NCI-H1417 (cell line): ENCODE measurements at regions not wholly inside any gene's neighbourhood (a gene's known extent, or its start where the extent isn't known, plus 50 kb on each side); places are given as distances from the start of the nearest gene placed in this dataset.

ENCODE experiments used
- DNase-seq, 3 experiments: peaks; one replicate each; lab custom pipeline; 2025; lab: John Stamatoyannopoulos, UW

DNA sequence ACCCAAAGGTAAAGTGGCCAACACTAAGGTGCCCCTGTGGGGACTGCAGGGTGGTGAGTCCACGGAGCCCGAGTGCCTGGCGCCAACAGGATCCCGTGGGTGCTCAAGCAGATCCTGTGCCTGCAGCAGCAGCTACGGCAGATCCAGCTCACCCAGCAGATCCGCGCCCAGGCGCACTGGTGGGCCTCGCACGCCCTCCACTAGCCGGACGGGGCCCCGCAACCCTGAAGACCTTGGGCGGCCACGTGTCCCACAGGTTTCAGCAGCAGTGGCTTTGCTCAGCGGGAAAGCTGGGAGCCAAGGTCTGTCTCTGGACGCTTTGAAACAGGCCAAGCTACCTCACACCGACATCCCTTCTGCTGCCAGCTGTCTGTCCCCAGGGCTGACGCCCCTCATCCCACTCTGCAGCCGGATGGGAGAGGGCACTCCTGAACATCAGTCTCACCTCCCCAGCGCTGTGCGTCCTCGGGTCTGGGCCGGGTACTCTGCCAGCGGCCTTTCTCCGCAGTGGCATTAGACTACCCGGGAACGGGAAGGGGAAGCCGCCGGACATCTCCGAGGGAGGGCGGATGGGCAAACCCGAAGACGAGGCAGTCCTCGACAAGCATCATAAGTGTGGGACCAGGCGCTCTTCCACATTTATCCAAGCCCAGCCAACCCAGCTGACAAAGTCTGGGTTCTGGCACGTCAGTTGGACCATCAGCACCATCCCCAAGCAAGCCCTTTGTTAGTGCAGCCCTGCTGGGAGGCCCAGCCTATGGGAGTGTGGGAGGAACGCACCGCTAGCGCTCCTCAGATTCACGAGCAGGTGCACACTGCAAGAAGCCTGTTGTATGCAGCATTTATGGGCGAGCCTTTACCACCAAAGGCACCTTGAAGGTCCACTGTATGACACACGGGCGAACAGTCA is 212.6 kb upstream of the UBE2E2 start:
- no peak for DNase-seq

DNA sequence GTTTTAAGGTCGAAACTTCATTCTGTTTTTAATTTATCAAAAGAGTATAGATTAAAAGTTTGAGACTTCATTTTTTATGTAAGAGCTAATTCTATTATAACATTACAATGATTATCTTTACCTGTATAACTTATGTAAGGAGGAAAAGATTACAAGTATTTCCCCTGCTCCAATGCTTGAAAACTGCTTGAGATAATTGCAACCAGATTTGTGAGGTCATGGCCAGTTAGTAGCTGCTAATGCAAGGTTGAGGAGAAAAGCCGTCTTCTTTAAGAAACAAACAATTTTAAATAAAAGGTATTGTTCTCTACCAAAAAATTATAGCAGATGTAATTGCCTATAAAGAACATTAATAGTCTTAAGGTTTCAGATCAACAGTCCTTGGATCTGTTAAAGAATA is 208.3 kb upstream of the UBE2E2 start:
- DNase-seq = no peak

DNA sequence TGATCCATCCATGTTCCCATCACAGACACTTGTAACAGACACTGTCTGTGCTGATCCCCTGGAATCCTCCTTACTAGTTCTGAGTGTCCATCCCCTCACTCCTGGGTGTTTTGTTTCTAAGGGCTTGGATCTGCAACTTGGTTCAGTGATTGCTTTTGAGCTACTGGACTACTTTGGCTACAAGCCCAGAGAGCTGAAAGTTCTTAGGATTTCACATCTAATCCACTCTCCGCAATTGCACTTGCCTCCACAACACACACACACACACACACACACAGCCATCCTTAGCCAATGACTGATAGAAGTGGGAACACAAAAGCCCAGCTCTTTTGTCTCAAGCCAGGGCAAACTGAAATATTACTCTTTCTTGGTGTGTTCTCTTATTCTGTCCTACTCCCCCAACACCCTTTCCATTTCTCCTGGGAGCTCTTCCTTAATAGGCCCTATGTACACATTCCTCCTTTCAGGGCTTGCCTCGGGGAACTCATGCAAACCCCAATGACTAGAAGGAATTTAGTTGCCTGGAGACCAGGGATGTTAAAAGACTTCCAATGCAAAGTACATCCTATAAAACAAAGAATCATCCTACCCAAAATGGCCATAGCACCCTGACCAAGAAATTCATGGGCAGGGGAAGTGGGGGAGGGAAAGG is 206.1 kb upstream of the UBE2E2 start:
- DNase-seq = no peak

DNA sequence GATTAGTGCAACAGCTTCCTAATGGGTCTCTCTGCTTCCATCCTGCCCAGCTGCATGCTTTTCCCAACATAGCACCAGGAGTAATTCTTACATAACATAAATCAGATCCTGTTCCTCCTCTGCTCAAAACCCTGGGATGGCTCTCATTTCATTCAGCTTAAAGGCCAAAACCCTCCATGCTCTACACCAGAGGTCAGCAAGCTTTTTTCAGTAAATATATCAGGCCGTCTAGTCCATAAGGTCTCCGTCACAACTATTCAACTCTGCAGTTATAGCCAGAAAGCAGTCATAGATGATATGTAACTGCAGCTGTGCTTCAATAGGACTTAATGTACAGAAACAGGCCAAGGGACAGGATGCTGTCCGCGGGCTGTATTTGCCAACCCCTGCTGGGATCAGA is 202.8 kb upstream of the UBE2E2 start:
- DNase-seq = no peak

DNA sequence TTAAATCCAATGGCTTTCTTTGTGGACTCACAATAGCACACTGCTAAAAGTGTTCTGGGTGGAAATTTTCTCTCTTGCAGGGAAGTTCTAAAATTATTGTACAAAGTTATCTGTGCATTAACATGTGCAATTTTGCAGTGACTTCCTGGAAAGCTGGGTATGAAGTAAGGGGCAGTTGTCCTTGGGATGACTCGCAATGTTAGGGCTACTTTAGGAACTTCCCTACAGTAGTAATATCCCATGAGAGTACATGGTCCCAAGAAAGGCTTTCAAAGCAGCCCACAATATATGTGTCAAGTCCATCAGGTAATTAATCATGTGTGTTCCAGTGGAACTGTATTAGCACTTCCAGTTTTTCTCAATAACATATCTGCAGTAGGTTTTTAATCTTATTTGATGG is 201.0 kb upstream of the UBE2E2 start:
- no peak for DNase-seq

DNA sequence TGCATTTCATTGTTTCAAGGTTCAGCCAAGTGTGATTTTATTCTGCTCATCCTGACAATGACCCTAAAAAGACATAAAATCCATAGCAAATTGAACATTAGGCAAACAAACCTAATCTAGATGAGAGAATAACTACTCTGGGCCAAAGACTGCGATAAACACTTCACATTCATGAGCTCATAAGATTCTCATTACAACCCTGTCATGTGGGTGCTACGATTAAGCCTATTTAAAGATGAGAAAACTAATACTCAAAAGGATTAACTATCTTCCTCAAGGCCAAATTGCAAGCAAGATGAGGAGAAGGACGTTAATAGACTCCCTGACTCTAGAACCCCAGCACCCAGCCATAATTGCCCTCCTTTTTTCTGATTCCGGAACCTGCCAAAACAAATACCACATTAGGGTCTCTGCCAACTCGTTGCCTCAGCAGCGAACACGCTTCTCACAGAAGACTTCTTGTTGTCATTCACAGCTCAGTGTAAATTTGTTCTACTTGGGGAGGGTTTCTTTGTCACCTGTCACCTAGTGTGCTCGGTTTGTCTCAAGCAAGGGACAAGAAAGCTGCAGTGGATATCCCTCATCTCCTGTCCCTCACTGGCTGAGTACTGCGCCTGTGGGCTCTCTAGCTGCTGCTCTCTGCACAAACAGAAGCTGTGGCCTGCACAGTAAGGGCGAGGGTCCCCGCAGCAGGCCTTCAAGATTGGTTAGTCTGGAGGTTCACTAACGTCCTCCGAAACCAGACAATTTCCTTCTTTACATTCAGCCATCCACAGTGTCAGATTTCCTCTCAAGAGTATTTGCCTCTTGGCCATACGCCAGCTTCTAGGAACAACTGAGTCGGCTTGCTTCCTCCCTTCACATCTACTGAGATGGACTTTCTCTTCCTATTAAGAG is 200.0 kb upstream of the UBE2E2 start:
- DNase-seq = peak; percentile 3 to 73 (median 56)

DNA sequence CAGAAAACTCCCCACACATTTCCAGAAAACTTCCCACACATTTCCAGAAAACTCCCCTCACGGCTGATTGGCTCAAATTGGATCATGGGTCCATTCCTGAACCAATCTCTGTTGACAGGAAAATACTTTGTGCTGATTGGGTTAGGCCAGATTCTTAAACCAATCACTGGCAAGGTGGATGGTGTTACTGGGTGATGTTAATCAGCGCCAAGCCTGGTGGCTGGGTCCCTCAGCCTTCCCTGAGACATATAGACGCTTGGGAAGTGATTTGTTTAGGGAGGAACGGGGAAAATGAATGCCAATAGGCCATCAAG is 199.4 kb upstream of the UBE2E2 start:
- no peak for DNase-seq

DNA sequence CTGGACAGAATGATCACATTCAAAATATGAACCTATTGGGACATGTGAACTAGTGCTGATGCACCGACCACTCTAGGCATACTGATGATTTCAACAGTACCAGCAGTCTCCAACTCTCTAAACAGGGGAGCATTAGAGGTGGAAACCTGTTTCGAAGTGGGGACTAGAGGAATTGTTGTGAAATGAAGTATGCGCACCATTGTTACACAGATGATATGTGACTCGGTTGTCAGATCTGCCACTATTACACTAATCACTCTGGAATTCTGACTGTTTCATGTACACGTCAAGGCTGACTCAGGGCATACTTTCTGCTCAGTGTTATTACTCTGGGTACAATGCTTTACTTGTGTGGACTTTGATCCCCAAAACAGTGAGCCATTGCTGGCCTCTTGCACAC is 198.2 kb upstream of the UBE2E2 start:
- no peak for DNase-seq

DNA sequence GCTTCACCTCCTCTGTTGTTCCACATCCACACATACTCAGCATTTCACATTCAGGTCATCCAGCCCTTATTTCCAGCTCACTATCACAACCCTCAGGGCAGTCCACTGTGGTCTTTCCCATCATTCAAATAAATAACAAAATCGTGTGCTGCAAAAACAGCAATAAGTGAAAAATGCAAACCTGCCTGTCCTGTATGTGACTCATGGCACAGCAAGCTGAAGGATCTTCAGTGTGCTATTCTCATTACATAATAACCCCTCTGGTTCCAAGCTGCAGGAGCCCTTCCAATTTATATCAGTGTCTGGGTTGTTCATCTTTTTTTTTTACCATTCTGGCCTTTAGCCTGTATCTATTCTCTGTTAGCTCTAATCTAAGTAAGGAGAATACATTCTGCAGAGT is 185.3 kb upstream of the UBE2E2 start:
- no peak for DNase-seq

DNA sequence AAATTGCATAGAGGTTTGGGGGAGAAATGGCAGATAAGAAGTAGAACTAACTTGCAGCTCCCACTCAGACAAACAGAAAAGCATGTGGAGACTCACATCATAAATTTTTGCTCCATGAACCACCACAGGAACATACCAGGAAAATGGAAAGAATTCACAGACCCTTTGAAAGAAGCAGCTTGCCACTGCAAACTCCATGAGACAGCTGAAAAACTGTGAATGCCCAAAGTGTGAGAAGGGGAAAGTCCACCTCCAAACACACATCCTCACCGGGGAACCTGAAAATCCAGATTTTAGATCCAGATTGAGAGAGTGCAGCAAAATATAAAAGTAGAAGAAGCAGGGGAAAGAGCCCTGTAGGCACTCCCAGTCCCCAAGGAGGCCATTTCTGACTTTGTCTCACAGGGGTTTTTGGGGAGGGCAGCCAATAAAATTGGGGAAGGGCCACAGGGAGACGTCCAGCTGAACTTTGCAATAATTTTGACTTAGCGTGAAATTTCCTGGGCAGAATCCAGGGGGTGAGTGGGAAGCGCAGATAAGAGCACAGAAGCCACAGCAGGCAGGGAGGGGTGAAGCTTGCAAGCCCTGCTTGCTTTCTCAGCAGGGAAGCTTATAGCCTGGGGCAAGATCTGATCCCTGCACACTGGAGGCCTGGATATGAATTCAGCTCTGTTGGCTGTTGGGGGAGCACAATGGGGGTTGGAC is 183.4 kb upstream of the UBE2E2 start:
- DNase-seq = peak in 2 of 3 experiments; percentile 10 to 58

DNA sequence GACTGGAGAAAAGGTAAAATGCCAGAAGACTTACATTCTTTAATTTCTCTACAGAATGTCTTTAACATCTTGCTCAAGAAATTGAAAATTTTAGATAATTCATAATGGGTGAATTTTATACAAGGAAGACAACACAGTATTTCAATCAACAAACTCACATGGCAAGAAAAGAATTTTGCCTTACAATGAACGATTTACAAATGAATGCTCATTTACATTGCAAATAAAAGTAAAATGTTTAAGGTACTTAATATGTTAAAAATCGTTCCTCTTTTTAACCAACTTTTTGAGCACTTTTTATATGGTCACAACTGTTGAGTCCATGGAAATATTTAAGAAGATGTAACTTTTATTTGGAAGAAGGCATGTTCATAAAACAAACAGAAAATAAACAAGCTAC is 174.8 kb upstream of the UBE2E2 start:
- DNase-seq = no peak

DNA sequence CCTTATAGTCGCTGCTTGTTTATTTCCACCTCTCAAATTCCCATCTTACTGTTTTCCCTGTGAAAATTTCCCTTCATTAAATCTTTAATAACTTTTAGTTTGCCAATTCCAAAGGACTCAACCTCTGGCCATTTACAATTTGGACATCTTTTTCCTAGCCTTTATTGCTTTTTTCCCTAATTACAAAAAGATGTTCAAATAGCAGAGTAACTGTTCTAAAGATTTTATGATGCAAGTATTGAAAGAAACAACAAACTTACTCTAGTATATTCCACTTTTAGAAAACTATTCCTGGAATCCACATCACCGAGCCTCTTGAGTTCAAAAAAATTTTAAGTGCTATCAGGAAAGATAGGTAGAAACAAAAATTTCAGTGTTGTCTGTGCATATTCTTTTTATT is 174.1 kb upstream of the UBE2E2 start:
- no peak for DNase-seq

DNA sequence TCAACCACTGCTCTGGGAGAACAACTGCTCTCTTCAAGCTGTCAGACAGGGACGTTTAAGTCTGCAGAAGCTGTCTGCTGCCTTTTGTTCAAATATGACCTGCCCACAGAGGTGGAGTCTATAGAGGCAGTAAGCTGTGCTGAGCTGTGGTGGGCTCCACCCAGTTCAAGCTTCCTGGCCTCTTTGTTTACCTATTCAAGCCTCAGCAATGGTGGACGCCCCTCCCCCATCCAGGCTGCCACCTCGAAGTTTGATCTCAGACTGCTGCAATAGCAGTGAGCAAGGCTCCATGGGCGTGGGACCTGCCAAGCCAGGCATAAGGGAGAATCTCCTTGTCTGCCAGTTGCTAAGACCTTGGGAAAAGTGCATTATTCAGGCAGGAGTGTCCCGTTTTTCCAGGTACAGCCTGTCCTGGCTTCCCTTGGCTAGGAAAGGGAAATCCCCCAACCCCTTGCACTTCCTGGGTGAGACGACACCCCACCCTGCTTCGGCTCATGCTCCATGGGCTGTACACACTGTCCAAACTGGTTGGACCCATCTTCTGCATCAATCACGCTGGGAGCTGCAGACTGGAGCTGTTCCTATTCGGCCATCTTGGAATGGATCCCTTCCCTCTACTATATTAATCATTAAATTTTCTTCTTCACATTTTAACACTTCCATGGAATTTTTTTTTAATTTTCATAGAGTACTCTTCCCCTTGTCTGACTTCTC is 167.0 kb upstream of the UBE2E2 start:
- DNase-seq = peak in 2 of 3 experiments; percentile 13 to 17

DNA sequence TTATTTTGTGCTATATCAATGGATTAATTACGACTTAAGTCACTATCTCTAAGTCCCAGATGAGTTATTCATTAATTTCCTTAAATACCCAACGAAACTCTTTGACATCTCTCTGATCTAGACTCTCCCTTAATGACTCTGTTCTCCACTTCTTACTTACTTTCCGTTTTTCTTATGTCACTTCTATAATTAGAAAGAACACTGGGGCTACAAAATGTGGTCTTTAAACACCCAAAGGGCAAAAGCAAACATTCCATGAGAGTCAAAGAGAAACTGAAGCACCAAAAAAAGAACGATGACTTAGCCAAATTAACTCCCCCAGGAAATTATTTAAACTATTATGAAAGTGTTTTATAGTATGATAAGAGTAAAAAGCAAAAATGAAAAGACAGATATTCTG is 166.4 kb upstream of the UBE2E2 start:
- DNase-seq = no peak

DNA sequence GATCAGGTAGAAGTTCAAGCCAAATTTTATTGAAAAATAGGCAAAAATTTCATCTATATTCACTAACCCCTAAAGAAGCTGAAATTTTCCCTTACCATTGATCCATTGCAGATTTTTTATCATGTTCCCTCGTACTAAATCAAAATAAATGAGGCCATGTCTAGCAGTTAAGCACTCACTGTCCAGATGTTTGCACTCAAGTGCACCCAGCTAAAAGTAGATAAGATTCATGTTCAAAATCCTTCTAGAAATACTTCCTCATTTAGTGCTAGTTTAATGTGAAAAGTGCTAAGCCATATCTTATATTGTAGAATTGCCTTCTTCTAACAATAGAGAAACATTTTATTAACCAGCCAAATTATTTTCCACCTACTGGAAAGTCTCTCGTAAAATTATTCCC is 164.7 kb upstream of the UBE2E2 start:
- DNase-seq = no peak

DNA sequence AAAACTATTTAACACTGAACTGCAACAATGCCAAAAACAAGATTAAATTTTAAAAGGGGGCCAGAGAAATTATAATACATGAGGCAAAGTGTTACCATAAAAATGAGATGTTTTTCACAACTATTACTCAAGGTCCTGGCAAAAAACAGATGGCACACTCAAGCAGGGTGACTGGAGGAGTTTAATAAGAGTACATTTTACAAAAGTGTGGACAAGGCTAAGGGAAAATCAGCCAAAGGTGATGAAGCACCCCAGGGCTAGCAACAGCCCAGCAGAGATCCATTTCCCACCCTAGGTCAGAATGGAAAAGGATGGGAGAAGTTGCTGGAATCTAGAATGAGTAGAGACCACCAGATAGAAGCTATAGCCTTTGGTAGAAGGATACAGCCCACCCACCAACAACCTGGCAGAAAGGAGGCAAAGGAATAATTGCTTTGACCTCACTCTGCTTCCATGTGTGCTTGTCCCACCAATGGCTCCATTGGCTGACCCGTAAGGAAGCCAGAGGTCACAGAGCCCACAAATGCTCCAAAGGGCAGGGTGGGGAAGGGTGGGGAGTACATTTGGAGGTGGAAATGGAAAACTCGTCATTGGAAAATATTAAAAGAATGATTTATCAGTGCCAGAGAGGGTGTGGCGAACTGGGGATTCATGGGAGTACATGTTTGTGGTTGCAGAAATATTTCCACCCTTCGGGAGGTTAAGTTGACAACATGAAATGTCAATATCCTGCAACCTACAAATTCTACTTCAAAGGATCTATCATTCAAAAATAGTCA is 161.0 kb upstream of the UBE2E2 start:
- no peak for DNase-seq

DNA sequence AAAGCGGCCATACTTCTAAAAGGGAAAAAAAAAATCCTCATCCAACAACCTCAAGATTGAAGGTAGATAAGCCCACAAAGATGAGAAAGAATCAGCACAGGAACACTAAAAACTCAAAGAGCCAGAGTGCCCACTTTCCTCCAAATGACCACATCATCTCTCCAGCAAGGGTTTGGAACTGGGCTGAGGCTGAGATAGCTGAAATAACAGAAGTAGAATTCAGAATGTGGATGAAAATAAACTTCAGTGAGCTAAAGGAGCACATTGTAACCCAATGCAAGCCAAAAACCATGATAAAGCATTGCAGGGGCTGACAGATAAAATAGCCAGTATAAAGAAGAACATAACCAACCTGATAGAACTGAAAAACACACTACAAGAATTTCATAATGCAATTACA is 158.7 kb upstream of the UBE2E2 start:
- DNase-seq = no peak

DNA sequence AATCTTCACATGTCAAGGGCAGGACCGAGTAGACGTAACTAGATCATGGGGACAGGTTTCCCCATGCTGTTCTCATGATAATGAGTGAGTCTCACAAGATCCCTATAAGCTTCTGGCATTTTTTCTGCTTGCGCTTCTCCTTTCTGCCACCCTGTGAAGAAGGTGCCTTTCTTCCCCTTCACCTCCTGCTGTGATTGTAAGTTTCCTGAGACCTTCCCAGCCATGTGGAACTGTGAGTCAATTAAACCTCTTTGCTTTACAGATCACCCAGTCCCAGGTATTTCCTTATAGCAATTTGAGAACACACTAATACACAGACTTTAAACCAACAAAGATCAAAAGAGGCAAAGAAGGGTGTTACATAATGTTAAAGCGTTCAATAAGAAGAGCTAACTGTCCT is 156.6 kb upstream of the UBE2E2 start:
- no peak for DNase-seq

DNA sequence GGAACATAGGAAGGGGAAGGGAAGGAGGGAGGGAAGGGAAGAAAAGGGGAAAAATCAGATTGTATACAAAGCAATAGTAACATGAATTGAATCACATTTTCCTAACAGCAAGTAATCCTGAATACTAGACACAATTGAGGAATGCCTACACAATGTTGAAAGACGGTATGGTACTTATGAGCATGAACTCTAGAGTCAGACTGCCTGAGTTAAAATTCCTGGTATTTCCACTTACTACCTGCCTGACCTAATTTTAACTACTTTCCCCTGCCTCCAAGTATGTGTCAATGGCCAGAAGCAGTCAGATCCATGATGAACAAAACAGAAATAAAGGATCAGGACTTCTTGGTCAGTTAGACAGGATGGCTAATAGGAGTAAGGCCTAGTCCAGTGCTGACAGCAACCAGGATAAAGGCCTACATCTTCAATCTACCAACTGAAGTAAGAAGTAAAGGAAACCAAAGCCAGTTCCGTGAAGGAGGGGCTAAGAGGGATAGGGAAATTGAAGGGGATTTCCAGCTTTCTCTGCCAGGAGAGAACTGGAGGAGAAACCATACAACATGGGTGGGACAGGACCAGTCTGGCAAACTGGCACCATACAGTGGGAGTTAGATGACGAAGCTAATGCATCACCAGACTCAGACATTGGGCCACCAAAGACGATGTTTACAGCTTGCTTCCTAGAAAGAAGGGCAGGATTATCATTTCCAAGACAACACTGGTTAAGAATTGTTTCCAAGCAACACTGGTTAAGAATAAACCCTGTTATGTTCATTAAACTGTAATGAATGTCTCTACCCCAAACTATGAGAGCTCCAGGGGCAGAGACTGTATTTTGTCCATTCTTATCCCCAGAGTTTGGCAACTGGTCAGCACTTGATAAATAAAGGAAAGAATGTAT is 151.6 kb upstream of the UBE2E2 start:
- DNase-seq = no peak

DNA sequence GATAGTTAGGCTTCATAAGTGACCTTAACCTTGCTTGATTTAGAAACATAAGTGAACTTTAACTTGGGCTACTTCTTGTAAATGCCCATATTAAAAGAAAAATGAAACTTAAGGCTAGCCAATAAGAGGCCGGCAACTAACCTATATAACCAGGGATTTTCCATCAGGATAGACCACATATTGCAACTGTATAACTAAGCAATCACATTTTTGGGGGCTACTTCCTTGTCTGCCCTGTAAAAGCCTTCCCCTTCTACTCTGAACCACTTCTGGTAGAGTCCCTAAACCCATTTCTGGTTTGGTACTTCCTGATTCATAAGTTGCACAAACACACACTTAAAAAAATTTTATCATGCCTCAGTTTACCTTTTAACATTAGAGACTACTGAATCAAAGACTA is 150.9 kb upstream of the UBE2E2 start:
- DNase-seq = no peak
